IMR-90 (cell line): ENCODE measurements at regions not wholly inside any gene's neighbourhood (a gene's known extent, or its start where the extent isn't known, plus 50 kb on each side); places are given as distances from the start of the nearest gene placed in this dataset.

Source experiments
- ATAC-seq: fragments of 200-7000 bp; cut with Tn5 transposase; 2 replicates; pipeline ENCODE4 v1.9.1; 2020; ENCODE audit warnings: low read depth, mild to moderate bottlenecking, moderate library complexity
- BruUV-seq: library from RNA; stranded (reverse); fragments of 400-500 nt; replicated peaks from 2 replicates; lab custom pipeline; 2021; lab: Mats Ljungman, UMichigan
- CTCF ChIA-PET: fragments of 300-600 bp; formaldehyde crosslinking; extraction: SDS; loops from one replicate; lab custom pipeline; 2021; ENCODE audit warnings: antibody characterized with exemption; lab: Yijun Ruan, JAX
- POLR2A ChIA-PET: fragments of 300-600 bp; sonication (Branson Sonifier 250); formaldehyde crosslinking; loops from one replicate; lab custom pipeline; 2022; ENCODE audit warnings: antibody characterized with exemption; ENCODE audit not compliant: unreplicated experiment; lab: Charles Lee
- DNase-seq: peaks from one replicate; pipeline ENCODE4 v3.0.0; 2013
- H2AFZ ChIP-seq: replicated peaks from 2 replicates; pipeline ENCODE3; 2013; ENCODE audit warnings: low read length, mild to moderate bottlenecking; ENCODE audit not compliant: poor library complexity
- H2AK5ac ChIP-seq: 2 replicates; pipeline ENCODE4 v1.6.1; 2013; ENCODE audit warnings: low read depth, low read length, inconsistent platforms
- H2AK9ac ChIP-seq: replicated peaks from 2 replicates; pipeline ENCODE3; 2013; ENCODE audit warnings: mild to moderate bottlenecking, low read depth, low read length, moderate library complexity; ENCODE audit not compliant: poor library complexity
- H2BK120ac ChIP-seq: 2 replicates; pipeline ENCODE4 v1.6.1; 2013; ENCODE audit warnings: low read depth, low read length, inconsistent platforms
- H2BK15ac ChIP-seq: 3 replicates; pipeline ENCODE4 v1.6.1; 2013; ENCODE audit warnings: low read depth, low read length, inconsistent platforms
- H2BK20ac ChIP-seq: 2 replicates; pipeline ENCODE4 v1.6.1; 2013; ENCODE audit warnings: low read depth, mild to moderate bottlenecking, inconsistent platforms, low read length, moderate library complexity
- H2BK5ac ChIP-seq: 2 replicates; pipeline ENCODE4 v1.6.1; 2013; ENCODE audit warnings: mild to moderate bottlenecking, low read depth, low read length, inconsistent platforms; ENCODE audit not compliant: poor library complexity, severe bottlenecking
- H3K14ac ChIP-seq: replicated peaks from 2 replicates; pipeline ENCODE4 v1.6.1; 2013; ENCODE audit warnings: low read depth, low read length, inconsistent platforms
- H3K18ac ChIP-seq: 2 replicates; pipeline ENCODE4 v1.6.1; 2013; ENCODE audit warnings: low read depth, low read length, control low read depth
- H3K23ac ChIP-seq: 2 replicates; pipeline ENCODE4 v1.6.1; 2013; ENCODE audit warnings: low read depth, low read length, inconsistent platforms
- H3K27ac ChIP-seq: 2 replicates; pipeline ENCODE4 v1.5.1; 2013; ENCODE audit warnings: mild to moderate bottlenecking, control low read depth, low read length; ENCODE audit not compliant: insufficient read depth
- H3K27me3 ChIP-seq: 2 replicates; pipeline ENCODE4 v1.6.1; 2013; ENCODE audit warnings: low read length; ENCODE audit not compliant: control insufficient read depth, insufficient read depth
- H3K36me3 ChIP-seq: 2 replicates; pipeline ENCODE4 v1.6.1; 2013; ENCODE audit warnings: low read length, mixed read lengths; ENCODE audit not compliant: control insufficient read depth, insufficient read depth
- H3K4ac ChIP-seq: 2 replicates; pipeline ENCODE4 v1.6.1; 2013; ENCODE audit warnings: low read depth, low read length, inconsistent platforms
- H3K4me1 ChIP-seq: 2 replicates; pipeline ENCODE4 v1.6.1; 2013; ENCODE audit warnings: low read length, mixed read lengths; ENCODE audit not compliant: control insufficient read depth, insufficient read depth
- H3K4me2 ChIP-seq: 2 replicates; pipeline ENCODE4 v1.6.1; 2013; ENCODE audit warnings: low read depth, mild to moderate bottlenecking, control low read depth, low read length, moderate library complexity
- H3K4me3 ChIP-seq: 2 replicates; pipeline ENCODE4 v1.5.1; 2013; ENCODE audit warnings: low read depth, mild to moderate bottlenecking, control low read depth, low read length, moderate library complexity; ENCODE audit not compliant: insufficient read depth
- H3K56ac ChIP-seq: 2 replicates; pipeline ENCODE4 v1.6.1; 2013; ENCODE audit warnings: low read length, inconsistent platforms; ENCODE audit not compliant: insufficient read depth; ENCODE audit errors: extremely low read depth
- H3K79me1 ChIP-seq, 2 experiments: 2 replicates each; pipeline ENCODE4 v1.6.1; 2013; ENCODE audit warnings: low read length in 2 of 2, inconsistent platforms in 1 of 2, low read depth in 1 of 2
- H3K9ac ChIP-seq: 2 replicates; pipeline ENCODE4 v1.6.1; 2013; ENCODE audit warnings: low read depth, low read length, control low read depth
- H3K9me1 ChIP-seq: 2 replicates; pipeline ENCODE4 v1.6.1; 2013; ENCODE audit warnings: low read length, inconsistent platforms; ENCODE audit not compliant: insufficient read depth
- H3K9me3 ChIP-seq: 2 replicates; pipeline ENCODE4 v1.6.1; 2013; ENCODE audit warnings: low read length; ENCODE audit not compliant: control insufficient read depth, insufficient read depth
- H4K20me1 ChIP-seq: 2 replicates; pipeline ENCODE4 v1.6.1; 2013; ENCODE audit warnings: low read length, inconsistent platforms; ENCODE audit not compliant: insufficient read depth
- H4K5ac ChIP-seq: 2 replicates; pipeline ENCODE4 v1.6.1; 2013; ENCODE audit warnings: mild to moderate bottlenecking, low read depth, low read length, control low read depth
- H4K8ac ChIP-seq, 2 experiments: 2 replicates each; pipeline ENCODE4 v1.6.1; 2013; ENCODE audit warnings: low read depth in 2 of 2, low read length in 2 of 2, control low read depth in 1 of 2, inconsistent platforms in 1 of 2
- H4K91ac ChIP-seq: 2 replicates; pipeline ENCODE4 v1.6.1; 2013; ENCODE audit warnings: low read depth, low read length, inconsistent platforms; ENCODE audit not compliant: insufficient read depth
- CHD1 ChIP-seq: IDR thresholded peaks from 2 replicates; pipeline ENCODE4 v1.6.1; 2012; ENCODE audit warnings: low read depth, low read length, improper control_type of control experiment
- FOS ChIP-seq: fragments of 150-350 bp; IDR thresholded peaks from 2 replicates; pipeline ENCODE4 v1.6.1; 2016; ENCODE audit warnings: low read depth, low read length
- MAFK ChIP-seq: IDR thresholded peaks from 2 replicates; pipeline ENCODE4 v1.6.1; 2012; ENCODE audit warnings: low read depth, low read length, improper control_type of control experiment
- MXI1 ChIP-seq: IDR thresholded peaks from 2 replicates; pipeline ENCODE4 v1.6.1; 2012; ENCODE audit warnings: low read depth, mild to moderate bottlenecking, low read length, moderate library complexity, borderline replicate concordance
- NFE2L2 ChIP-seq: fragments of 150-350 bp; IDR thresholded peaks from 2 replicates; pipeline ENCODE4 v1.6.1; 2016; ENCODE audit warnings: low read depth, mild to moderate bottlenecking, low read length
- RAD21 ChIP-seq: IDR thresholded peaks from 2 replicates; pipeline ENCODE4 v1.6.1; 2012; ENCODE audit warnings: low read length, improper control_type of control experiment
- RCOR1 ChIP-seq: IDR thresholded peaks from 2 replicates; pipeline ENCODE4 v1.6.1; 2012; ENCODE audit warnings: mild to moderate bottlenecking, low read length, improper control_type of control experiment; ENCODE audit not compliant: insufficient replicate concordance
- RFX5 ChIP-seq: IDR thresholded peaks from 2 replicates; pipeline ENCODE4 v1.8.0; 2012; ENCODE audit warnings: low read depth, mild to moderate bottlenecking, low read length, moderate library complexity
- SMC3 ChIP-seq: fragments of 150-350 bp; IDR thresholded peaks from 2 replicates; pipeline ENCODE4 v1.6.1; 2016; ENCODE audit warnings: low read depth, mild to moderate bottlenecking, antibody characterized with exemption, low read length, moderate library complexity
- WGBS, 2 experiments: methylation state at CpG; one replicate each; pipeline versions ENCODE4 v1.1.5 to v1.1.7; 2013; ENCODE audit warnings: missing lambda C conversion rate in 2 of 2; ENCODE audit not compliant: insufficient read length in 1 of 2; ENCODE audit errors: extremely low coverage in 2 of 2; 5-methylcytosine and 5-hydroxymethylcytosine counted together
- dilution Hi-C: fragments of 300-500 bp; cut with HindIII; formaldehyde crosslinking; loops from one replicate; pipeline ENCODE4 v1.14.3; 2018; ENCODE audit warnings: low sequenced_read_pairs; ENCODE audit not compliant: unreplicated experiment
- in situ Hi-C: fragments of 300-500 bp; cut with MboI; formaldehyde crosslinking; loops from 3 replicates; pipeline ENCODE4 v1.14.3; 2019; ENCODE audit warnings: low sequenced_read_pairs, inconsistent platforms, mixed read lengths
- intact Hi-C: fragments of 100-400 bp; cut with micrococcal nuclease; formaldehyde crosslinking; loops from 2 replicates; pipeline ENCODE4 v1.10.0; 2022
- TF ChIP-seq, protein P1 (sequence below): fragments of 150-350 bp; IDR thresholded peaks from 2 replicates; pipeline ENCODE4 v1.6.1; 2016; ENCODE audit warnings: low read depth, mild to moderate bottlenecking, low read length, moderate library complexity, borderline replicate concordance

- intact Hi-C loops, result no loop called here
Measured at GRCh38 chr5:168088410-168089173, 202.9 kb upstream of the WWC1 start.

More at GRCh38 chr5:168088410-168089173, 202.9 kb upstream of the WWC1 start:
- no peaks in the 10 kb centered on the region for H3K4me1 ChIP-seq
- no peaks in the 10 kb centered on the region for H3K36me3 ChIP-seq
- H3K4ac ChIP-seq, result no peak overlapping the region
- H3K4me3 ChIP-seq, result no peak overlapping the region
- POLR2A ChIA-PET, result no interaction called here
- H2BK120ac ChIP-seq, result no peak overlapping the region
- no peak overlapping the region for H3K14ac ChIP-seq
- H3K4me2 ChIP-seq, result no peak overlapping the region
- dilution Hi-C loops (no loop called here), in situ Hi-C loops (no loop called here)
- H2AK5ac ChIP-seq, result no peak overlapping the region
- DNase-seq, result no peak
- no peak for ATAC-seq
- H3K23ac ChIP-seq, result no peak overlapping the region
- H2AFZ ChIP-seq, result no peak overlapping the region
- WGBS, 2 experiments, result 20% methylated on average over 1 of the region's 13 CpGs; no CpG with 5 or more reads in 1 of the 2 experiments
- no peak overlapping the region for H3K18ac ChIP-seq
- no peak overlapping the region for H4K8ac ChIP-seq
- H4K91ac ChIP-seq, result no peak overlapping the region
- no peak overlapping the region for H2BK5ac ChIP-seq
- H3K27me3 ChIP-seq, result no peaks in the 10 kb centered on the region
- H4K20me1 ChIP-seq, result no peaks in the 10 kb centered on the region
- H3K9ac ChIP-seq, result no peak overlapping the region
- TF ChIP-seq SMC3 (no peak), CHD1 (no peak), NFE2L2 (no peak), FOS (no peak), MXI1 (no peak), RFX5 (no peak), RCOR1 (no peak), RAD21 (no peak), MAFK (no peak)
- TF ChIP-seq, protein P1, sequence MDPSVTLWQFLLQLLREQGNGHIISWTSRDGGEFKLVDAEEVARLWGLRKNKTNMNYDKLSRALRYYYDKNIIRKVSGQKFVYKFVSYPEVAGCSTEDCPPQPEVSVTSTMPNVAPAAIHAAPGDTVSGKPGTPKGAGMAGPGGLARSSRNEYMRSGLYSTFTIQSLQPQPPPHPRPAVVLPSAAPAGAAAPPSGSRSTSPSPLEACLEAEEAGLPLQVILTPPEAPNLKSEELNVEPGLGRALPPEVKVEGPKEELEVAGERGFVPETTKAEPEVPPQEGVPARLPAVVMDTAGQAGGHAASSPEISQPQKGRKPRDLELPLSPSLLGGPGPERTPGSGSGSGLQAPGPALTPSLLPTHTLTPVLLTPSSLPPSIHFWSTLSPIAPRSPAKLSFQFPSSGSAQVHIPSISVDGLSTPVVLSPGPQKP, result no peak
- H3K27ac ChIP-seq, result no peak overlapping the region
- CTCF ChIA-PET, result no interaction called here
- no peak overlapping the region for H2BK15ac ChIP-seq
- no peaks in the 10 kb centered on the region for H3K9me1 ChIP-seq
- no peaks in the 10 kb centered on the region for H3K79me1 ChIP-seq
- H3K56ac ChIP-seq, result no peak overlapping the region
- H4K5ac ChIP-seq, result no peak overlapping the region
- H3K9me3 ChIP-seq, result no peaks in the 10 kb centered on the region
- no peak overlapping the region for H2AK9ac ChIP-seq
- no TSS peak for BruUV-seq
- no peak overlapping the region for H2BK20ac ChIP-seq
